H1 (cell line): ENCODE measurements at regions not wholly inside any gene's neighbourhood (a gene's known extent, or its start where the extent isn't known, plus 50 kb on each side); places are given as distances from the start of the nearest gene placed in this dataset.
A peak's percentile ranks its signal among the peaks of the same experiment; 100 is the strongest.

Source experiments
- ASH2L ChIP-seq: fragments of 200-600, 300-600 bp; sonication (generic); IDR thresholded peaks from one replicate; pipeline ENCODE4 v1.7.1; 2017; ENCODE audit warnings: low read length
- CBX5 ChIP-seq: fragments of 300-800, 300-1000 bp; sonication (generic); IDR thresholded peaks from 2 replicates; pipeline ENCODE4 v1.7.1; 2016; ENCODE audit warnings: antibody characterized with exemption, low read length, low read depth
- CHD2 ChIP-seq: IDR thresholded peaks from 2 replicates; pipeline ENCODE4 v1.6.1; 2012; ENCODE audit warnings: low read length, improper control_type of control experiment
- JUN ChIP-seq: IDR thresholded peaks from 2 replicates; pipeline ENCODE4 v1.6.1; 2011; ENCODE audit warnings: low read depth, mild to moderate bottlenecking, improper control_type of control experiment, low read length
- NANOG ChIP-seq: IDR thresholded peaks from 2 replicates; pipeline ENCODE4 v1.6.1; 2011; ENCODE audit warnings: low read length, low read depth, mild to moderate bottlenecking, inconsistent platforms; ENCODE audit not compliant: insufficient read depth, poor library complexity, severe bottlenecking
- RAD21 ChIP-seq, 2 experiments: IDR thresholded peaks in 1 of 2; conservative IDR thresholded peaks in 1 of 2; 2 replicates each; pipeline ENCODE4 v1.6.1; 2011; ENCODE audit warnings: low read depth in 2 of 2, low read length in 2 of 2, improper control_type of control experiment in 1 of 2, inconsistent platforms in 1 of 2, mild to moderate bottlenecking in 1 of 2, moderate library complexity in 1 of 2
- RBBP5 ChIP-seq: IDR thresholded peaks from 2 replicates; pipeline ENCODE4 v1.7.1; 2012; ENCODE audit warnings: low read depth, mild to moderate bottlenecking, inconsistent platforms, low read length, moderate library complexity, borderline replicate concordance
- TF ChIP-seq, protein P1 (sequence below): fragments of 300-600 bp; sonication (generic); IDR thresholded peaks from 2 replicates; pipeline ENCODE4 v1.7.1; 2012; ENCODE audit warnings: low read length, moderate library complexity, mild to moderate bottlenecking, inconsistent platforms; ENCODE audit not compliant: insufficient replicate concordance
- TF ChIP-seq, protein P2 (sequence below), 3 experiments: IDR thresholded peaks; 1 replicate in 2 of 3; 2 replicates in 1 of 3; pipeline versions ENCODE4 v1.5.1 to v1.6.1; 2011; ENCODE audit warnings: low read length in 3 of 3, mild to moderate bottlenecking in 3 of 3, inconsistent platforms in 2 of 3, low read depth in 1 of 3, moderate library complexity in 1 of 3; ENCODE audit not compliant: insufficient read depth in 1 of 3; ENCODE audit errors: control extremely low read depth in 1 of 3

DNA sequence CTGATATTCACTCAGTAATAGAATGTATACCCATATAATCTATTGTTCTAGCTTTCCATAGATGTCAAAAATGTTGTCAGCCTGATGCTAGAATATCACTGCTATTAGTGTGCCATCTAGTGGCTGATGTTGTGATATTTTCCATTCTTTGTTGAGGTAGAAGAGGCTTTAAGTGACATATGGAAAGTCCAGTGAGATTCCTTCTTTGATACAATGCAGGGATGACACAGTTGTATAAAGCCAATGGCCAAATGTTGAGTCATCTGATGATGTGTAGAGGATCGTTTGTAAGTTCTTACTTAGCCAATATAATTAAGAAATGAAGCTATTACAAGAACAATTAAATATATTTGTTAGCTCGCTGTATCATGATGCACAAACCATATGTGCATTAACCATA, 58.1 kb upstream of the PCED1B start (continued):
- TF ChIP-seq, protein P1, sequence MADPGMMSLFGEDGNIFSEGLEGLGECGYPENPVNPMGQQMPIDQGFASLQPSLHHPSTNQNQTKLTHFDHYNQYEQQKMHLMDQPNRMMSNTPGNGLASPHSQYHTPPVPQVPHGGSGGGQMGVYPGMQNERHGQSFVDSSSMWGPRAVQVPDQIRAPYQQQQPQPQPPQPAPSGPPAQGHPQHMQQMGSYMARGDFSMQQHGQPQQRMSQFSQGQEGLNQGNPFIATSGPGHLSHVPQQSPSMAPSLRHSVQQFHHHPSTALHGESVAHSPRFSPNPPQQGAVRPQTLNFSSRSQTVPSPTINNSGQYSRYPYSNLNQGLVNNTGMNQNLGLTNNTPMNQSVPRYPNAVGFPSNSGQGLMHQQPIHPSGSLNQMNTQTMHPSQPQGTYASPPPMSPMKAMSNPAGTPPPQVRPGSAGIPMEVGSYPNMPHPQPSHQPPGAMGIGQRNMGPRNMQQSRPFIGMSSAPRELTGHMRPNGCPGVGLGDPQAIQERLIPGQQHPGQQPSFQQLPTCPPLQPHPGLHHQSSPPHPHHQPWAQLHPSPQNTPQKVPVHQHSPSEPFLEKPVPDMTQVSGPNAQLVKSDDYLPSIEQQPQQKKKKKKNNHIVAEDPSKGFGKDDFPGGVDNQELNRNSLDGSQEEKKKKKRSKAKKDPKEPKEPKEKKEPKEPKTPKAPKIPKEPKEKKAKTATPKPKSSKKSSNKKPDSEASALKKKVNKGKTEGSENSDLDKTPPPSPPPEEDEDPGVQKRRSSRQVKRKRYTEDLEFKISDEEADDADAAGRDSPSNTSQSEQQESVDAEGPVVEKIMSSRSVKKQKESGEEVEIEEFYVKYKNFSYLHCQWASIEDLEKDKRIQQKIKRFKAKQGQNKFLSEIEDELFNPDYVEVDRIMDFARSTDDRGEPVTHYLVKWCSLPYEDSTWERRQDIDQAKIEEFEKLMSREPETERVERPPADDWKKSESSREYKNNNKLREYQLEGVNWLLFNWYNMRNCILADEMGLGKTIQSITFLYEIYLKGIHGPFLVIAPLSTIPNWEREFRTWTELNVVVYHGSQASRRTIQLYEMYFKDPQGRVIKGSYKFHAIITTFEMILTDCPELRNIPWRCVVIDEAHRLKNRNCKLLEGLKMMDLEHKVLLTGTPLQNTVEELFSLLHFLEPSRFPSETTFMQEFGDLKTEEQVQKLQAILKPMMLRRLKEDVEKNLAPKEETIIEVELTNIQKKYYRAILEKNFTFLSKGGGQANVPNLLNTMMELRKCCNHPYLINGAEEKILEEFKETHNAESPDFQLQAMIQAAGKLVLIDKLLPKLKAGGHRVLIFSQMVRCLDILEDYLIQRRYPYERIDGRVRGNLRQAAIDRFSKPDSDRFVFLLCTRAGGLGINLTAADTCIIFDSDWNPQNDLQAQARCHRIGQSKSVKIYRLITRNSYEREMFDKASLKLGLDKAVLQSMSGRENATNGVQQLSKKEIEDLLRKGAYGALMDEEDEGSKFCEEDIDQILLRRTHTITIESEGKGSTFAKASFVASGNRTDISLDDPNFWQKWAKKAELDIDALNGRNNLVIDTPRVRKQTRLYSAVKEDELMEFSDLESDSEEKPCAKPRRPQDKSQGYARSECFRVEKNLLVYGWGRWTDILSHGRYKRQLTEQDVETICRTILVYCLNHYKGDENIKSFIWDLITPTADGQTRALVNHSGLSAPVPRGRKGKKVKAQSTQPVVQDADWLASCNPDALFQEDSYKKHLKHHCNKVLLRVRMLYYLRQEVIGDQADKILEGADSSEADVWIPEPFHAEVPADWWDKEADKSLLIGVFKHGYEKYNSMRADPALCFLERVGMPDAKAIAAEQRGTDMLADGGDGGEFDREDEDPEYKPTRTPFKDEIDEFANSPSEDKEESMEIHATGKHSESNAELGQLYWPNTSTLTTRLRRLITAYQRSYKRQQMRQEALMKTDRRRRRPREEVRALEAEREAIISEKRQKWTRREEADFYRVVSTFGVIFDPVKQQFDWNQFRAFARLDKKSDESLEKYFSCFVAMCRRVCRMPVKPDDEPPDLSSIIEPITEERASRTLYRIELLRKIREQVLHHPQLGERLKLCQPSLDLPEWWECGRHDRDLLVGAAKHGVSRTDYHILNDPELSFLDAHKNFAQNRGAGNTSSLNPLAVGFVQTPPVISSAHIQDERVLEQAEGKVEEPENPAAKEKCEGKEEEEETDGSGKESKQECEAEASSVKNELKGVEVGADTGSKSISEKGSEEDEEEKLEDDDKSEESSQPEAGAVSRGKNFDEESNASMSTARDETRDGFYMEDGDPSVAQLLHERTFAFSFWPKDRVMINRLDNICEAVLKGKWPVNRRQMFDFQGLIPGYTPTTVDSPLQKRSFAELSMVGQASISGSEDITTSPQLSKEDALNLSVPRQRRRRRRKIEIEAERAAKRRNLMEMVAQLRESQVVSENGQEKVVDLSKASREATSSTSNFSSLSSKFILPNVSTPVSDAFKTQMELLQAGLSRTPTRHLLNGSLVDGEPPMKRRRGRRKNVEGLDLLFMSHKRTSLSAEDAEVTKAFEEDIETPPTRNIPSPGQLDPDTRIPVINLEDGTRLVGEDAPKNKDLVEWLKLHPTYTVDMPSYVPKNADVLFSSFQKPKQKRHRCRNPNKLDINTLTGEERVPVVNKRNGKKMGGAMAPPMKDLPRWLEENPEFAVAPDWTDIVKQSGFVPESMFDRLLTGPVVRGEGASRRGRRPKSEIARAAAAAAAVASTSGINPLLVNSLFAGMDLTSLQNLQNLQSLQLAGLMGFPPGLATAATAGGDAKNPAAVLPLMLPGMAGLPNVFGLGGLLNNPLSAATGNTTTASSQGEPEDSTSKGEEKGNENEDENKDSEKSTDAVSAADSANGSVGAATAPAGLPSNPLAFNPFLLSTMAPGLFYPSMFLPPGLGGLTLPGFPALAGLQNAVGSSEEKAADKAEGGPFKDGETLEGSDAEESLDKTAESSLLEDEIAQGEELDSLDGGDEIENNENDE = no peak
- no peak for TF ChIP-seq CHD2
- no peak for TF ChIP-seq NANOG
- TF ChIP-seq, protein P2, sequence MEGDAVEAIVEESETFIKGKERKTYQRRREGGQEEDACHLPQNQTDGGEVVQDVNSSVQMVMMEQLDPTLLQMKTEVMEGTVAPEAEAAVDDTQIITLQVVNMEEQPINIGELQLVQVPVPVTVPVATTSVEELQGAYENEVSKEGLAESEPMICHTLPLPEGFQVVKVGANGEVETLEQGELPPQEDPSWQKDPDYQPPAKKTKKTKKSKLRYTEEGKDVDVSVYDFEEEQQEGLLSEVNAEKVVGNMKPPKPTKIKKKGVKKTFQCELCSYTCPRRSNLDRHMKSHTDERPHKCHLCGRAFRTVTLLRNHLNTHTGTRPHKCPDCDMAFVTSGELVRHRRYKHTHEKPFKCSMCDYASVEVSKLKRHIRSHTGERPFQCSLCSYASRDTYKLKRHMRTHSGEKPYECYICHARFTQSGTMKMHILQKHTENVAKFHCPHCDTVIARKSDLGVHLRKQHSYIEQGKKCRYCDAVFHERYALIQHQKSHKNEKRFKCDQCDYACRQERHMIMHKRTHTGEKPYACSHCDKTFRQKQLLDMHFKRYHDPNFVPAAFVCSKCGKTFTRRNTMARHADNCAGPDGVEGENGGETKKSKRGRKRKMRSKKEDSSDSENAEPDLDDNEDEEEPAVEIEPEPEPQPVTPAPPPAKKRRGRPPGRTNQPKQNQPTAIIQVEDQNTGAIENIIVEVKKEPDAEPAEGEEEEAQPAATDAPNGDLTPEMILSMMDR (IDR thresholded peaks at IDR 0.05; ENCODE audit: control extremely low read depth in 1 of 3, insufficient read depth in 1 of 3, low read depth in 1 of 3, low read length in 3 of 3) = peak in 2 of 3 experiments; percentile 31 to 67; a peak in 2 of 4 replicates
- no peak for TF ChIP-seq CBX5
- TF ChIP-seq ASH2L = no peak
- TF ChIP-seq RBBP5 = no peak
- no peak for TF ChIP-seq JUN
- TF ChIP-seq RAD21 (IDR thresholded peaks at IDR 0.05 in 1 of 2, conservative IDR thresholded peaks at IDR 0.05 in 1 of 2; ENCODE audit: low read depth in 2 of 2, low read length in 2 of 2) = peak; percentile 77 to 81
- TF ChIP-seq, all 59 proteins: peak for 2
